Peyer's patch (tissue), 4 donors: ENCODE measurements at regions not wholly inside any gene's neighbourhood (a gene's known extent, or its start where the extent isn't known, plus 50 kb on each side); places are given as distances from the start of the nearest gene placed in this dataset.

Experiments
- DNase-seq, 3 donors: peaks; one replicate each; pipeline ENCODE4 v3.0.0-alpha.2; 2017 to 2019
- H3K27ac ChIP-seq, 4 donors: fragments of 200-600 bp; sonication (generic); one replicate each; pipeline ENCODE4 v1.5.1; 2016 to 2019
- H3K27me3 ChIP-seq, 2 donors: fragments of 200-600 bp; sonication (generic); one replicate each; pipeline ENCODE4 v1.5.1; 2019
- H3K36me3 ChIP-seq, 3 donors: fragments of 200-600 bp; sonication (generic); one replicate each; pipeline ENCODE4 v1.5.1; 2016 to 2019
- H3K4me1 ChIP-seq, 4 donors: fragments of 200-600 bp; sonication (generic); one replicate each; pipeline ENCODE4 v1.5.1; 2016 to 2019
- H3K4me3 ChIP-seq, 4 donors: fragments of 200-600 bp; sonication (generic); 1 replicate in 3 of 4; 2 replicates in 1 of 4; pipeline ENCODE4 v1.5.1; 2016 to 2019; ENCODE audit warnings: mild to moderate bottlenecking in 1 of 4
- H3K9me3 ChIP-seq, 4 donors: fragments of 200-600 bp; sonication (generic); one replicate each; pipeline ENCODE4 v1.5.1; 2016 to 2019; ENCODE audit warnings: mild to moderate bottlenecking in 1 of 4
- POLR2A ChIP-seq, 2 donors: fragments of 450-650 bp; IDR thresholded peaks; one replicate each; pipeline ENCODE4 v1.5.1; 2017; ENCODE audit warnings: antibody characterized with exemption in 2 of 2, mild to moderate bottlenecking in 2 of 2, moderate library complexity in 2 of 2
- TF ChIP-seq, protein P1 (sequence below), 6 experiments: fragments of 450-650 bp in 4 of 6; fragments of 200-600 bp in 2 of 6; sonication (generic) in 1 of 6; IDR thresholded peaks; one replicate each; pipeline ENCODE4 v1.5.1; 2017 to 2019; ENCODE audit warnings: antibody characterized with exemption in 6 of 6, mild to moderate bottlenecking in 3 of 6, moderate library complexity in 1 of 6

DNA sequence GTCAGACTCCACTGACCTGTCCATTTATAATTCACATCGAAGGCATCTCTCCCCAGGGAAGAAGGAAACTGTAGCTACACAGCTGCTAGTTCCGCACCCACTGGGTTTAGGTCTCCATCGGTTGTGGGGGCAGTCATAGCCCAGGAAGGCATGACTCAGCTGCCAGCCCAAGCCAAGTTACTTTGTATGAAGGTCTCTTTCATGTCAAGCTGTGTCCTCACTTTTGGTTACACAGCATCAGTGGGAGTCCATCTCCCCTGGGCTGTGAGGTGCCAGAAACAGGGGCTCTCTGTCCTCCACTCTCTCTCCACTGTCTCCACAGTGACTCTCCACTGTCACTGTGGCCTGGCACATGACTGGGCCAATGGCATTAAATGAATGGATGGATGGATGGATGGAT, 585.2 kb downstream of the BRD1 start:
- H3K36me3 ChIP-seq, result no peaks in the 10 kb centered on the region
- H3K27ac ChIP-seq, result no peak overlapping the region
- no peak for DNase-seq
- TF ChIP-seq POLR2A (IDR thresholded peaks at IDR 0.05), result no peak
- TF ChIP-seq, protein P1, sequence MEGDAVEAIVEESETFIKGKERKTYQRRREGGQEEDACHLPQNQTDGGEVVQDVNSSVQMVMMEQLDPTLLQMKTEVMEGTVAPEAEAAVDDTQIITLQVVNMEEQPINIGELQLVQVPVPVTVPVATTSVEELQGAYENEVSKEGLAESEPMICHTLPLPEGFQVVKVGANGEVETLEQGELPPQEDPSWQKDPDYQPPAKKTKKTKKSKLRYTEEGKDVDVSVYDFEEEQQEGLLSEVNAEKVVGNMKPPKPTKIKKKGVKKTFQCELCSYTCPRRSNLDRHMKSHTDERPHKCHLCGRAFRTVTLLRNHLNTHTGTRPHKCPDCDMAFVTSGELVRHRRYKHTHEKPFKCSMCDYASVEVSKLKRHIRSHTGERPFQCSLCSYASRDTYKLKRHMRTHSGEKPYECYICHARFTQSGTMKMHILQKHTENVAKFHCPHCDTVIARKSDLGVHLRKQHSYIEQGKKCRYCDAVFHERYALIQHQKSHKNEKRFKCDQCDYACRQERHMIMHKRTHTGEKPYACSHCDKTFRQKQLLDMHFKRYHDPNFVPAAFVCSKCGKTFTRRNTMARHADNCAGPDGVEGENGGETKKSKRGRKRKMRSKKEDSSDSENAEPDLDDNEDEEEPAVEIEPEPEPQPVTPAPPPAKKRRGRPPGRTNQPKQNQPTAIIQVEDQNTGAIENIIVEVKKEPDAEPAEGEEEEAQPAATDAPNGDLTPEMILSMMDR (IDR thresholded peaks at IDR 0.05), result no peak
- H3K27me3 ChIP-seq, result no peaks in the 10 kb centered on the region
- H3K4me3 ChIP-seq, result no peak overlapping the region
- no peaks in the 10 kb centered on the region for H3K9me3 ChIP-seq
- no peaks in the 10 kb centered on the region for H3K4me1 ChIP-seq

DNA sequence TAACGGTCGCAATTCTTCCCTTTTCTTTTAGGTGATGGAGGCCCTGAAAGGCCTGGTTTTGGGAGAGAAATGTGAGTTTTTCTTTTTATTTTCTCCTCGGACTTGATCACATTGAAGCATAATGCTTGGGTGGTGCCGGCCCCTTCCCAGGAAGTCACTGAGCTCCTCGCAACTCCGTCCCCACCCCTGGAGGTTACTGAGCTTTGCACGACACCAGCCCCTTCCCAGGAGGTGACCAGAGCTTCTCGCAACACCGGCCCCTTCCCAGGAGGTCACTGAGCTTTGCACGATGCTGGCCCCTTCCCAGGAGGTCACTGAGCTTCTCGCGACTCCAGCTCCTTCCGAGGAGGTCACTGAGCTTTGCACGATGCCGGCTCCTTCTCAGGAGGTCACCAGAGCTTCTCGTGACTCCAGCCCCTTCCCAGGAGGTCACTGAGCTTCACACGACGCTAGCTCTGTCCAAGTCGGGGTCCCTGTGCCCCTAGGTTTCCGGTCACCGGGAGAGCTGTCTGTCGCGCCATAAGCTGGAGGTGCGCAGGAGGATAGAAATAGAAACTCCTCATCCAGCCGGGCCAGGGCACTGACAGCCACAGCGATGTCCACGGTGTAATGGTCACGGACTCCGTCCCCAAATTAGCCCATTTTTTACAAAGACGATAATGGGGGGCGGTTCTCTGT, 586.4 kb downstream of the BRD1 start:
- Histone ChIP-seq H3K4me1 (no peaks in the 10 kb centered on the region), H3K27me3 (no peaks in the 10 kb centered on the region), H3K9me3 (no peaks in the 10 kb centered on the region), H3K27ac (no peak overlapping the region), H3K36me3 (no peaks in the 10 kb centered on the region), H3K4me3 (no peak overlapping the region)
- no peak for DNase-seq
- no peak for TF ChIP-seq POLR2A (IDR thresholded peaks at IDR 0.05)
- TF ChIP-seq, protein P1 (IDR thresholded peaks at IDR 0.05), result no peak

DNA sequence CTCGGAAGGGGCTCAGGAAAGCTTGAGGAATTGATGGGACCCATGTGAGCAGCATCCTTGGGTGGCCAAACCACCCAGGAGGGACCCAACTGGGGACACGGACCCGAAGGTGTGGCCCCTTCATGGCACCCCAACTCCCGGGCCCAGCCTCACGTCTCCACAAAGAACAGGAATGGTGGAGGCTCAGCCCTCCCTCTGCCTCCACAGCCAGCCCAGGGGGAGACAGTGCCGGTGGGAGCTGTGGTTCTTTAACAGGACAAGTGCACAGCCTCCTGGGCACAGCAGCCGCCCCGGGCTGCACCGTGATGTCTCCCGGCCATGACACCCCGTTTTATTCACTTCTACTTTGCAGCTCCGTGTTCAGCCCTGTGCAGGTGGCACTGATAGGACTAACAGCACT, 587.2 kb downstream of the BRD1 start:
- no peaks in the 10 kb centered on the region for H3K27me3 ChIP-seq
- TF ChIP-seq, protein P1 (IDR thresholded peaks at IDR 0.05), result no peak
- TF ChIP-seq POLR2A (IDR thresholded peaks at IDR 0.05), result no peak

DNA sequence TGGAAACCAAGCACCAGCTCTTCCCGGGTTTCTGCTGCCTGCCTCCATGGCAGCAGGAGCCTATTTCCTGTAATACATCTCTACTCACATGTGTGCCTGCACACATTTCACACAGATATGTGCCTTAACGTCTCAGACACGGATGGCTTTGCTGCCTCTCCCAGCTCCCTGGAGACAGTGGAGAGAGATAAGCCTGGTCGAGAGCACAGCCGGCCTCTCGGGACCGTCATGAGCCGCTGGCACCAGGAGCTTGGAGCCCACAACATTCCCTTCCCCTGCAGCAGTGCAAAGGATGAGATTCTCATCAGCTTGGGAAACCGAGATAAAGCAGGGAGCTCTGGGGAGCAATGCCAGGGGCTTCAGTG, 587.7 kb downstream of the BRD1 start:
- Histone ChIP-seq H3K4me3 (no peak overlapping the region), H3K9me3 (no peaks in the 10 kb centered on the region), H3K36me3 (no peaks in the 10 kb centered on the region), H3K4me1 (no peaks in the 10 kb centered on the region), H3K27ac (no peak overlapping the region), H3K27me3 (no peaks in the 10 kb centered on the region)
- TF ChIP-seq POLR2A (IDR thresholded peaks at IDR 0.05), result no peak
- TF ChIP-seq, protein P1 (IDR thresholded peaks at IDR 0.05), result no peak
- DNase-seq, result no peak

More for the DNA sequence above, 587.2 kb downstream of the BRD1 start:
- Histone ChIP-seq H3K36me3 (no peaks in the 10 kb centered on the region), H3K27ac (no peak overlapping the region), H3K4me3 (no peak overlapping the region), H3K4me1 (no peaks in the 10 kb centered on the region), H3K9me3 (no peaks in the 10 kb centered on the region)
- peak in 1 of 3 donors; percentile 29 for DNase-seq

DNA sequence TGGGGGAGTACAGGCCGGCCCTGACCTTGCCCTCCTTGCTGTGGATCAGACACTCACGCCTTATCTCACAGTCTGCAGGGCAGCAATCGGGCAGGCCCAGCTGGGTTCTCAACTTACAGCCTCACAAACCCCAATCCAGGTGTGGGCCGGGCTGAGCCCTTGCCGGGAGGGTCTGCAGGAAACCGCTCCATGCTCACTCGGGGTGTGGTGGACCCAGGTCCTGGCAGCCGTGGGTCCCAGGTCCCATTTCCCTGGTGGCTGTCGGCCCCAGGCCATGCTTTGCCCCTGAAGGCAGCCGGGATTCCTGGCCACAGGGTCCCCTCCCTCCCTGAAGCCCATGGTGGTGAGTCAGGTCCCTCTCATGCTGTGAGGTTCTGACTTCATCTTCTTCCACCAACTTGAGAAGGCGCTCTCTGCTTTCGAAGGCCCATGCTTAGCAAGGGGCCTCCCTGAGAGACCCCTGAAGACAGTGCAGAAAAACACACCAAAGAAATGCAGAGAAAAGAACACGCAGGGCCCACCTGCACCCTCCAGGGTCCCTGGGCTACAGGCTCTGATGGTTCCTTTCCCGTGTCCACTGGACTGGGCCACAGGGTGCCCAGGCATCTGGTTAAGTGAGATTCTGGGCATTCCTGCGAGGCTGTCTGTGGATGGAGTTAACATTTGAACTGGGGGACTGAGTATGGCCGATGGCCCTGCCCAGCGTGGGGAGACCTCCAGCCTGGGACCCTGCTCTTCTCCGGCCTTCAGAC, 588.2 kb downstream of the BRD1 start:
- peak in 1 of 3 donors; percentile 32 for DNase-seq
- H3K4me1 ChIP-seq, result no peaks in the 10 kb centered on the region
- no peak overlapping the region for H3K27ac ChIP-seq
- H3K9me3 ChIP-seq, result no peaks in the 10 kb centered on the region
- H3K27me3 ChIP-seq, result no peaks in the 10 kb centered on the region
- TF ChIP-seq, protein P1 (IDR thresholded peaks at IDR 0.05), result no peak
- TF ChIP-seq POLR2A (IDR thresholded peaks at IDR 0.05), result no peak
- H3K36me3 ChIP-seq, result no peaks in the 10 kb centered on the region
- no peak overlapping the region for H3K4me3 ChIP-seq
